SK-N-SH (cell line): ENCODE measurements at regions not wholly inside any gene's neighbourhood (a gene's known extent, or its start where the extent isn't known, plus 50 kb on each side); places are given as distances from the start of the nearest gene placed in this dataset.

Experiments used
- CTCF ChIA-PET: fragments of 300-600, 350-600 bp; formaldehyde crosslinking; extraction: SDS; loops from one replicate; lab custom pipeline; 2021; lab: Yijun Ruan, JAX
- POLR2A ChIA-PET: fragments of 350-600 bp; sonication (Branson Sonifier 250); formaldehyde crosslinking; extraction: SDS; loops from one replicate; lab custom pipeline; 2020; ENCODE audit warnings: antibody characterized with exemption, inconsistent platforms; lab: Yijun Ruan, JAX
- DNase-seq: peaks from one replicate; pipeline ENCODE4 v3.0.0; 2012
- H2AFZ ChIP-seq: fragments of 200-600 bp; sonication (generic); 2 replicates; pipeline ENCODE4 v1.8.1; 2016; ENCODE audit warnings: antibody characterized with exemption, mild to moderate bottlenecking, low read depth
- H3F3A ChIP-seq: fragments of 200-600 bp; sonication (generic); replicated peaks from 2 replicates; pipeline ENCODE3; 2016; ENCODE audit warnings: antibody characterized with exemption, mild to moderate bottlenecking; ENCODE audit not compliant: insufficient read depth
- H3K27ac ChIP-seq, 2 experiments: fragments of 200-500 bp in 1 of 2; fragments of 200-600 bp in 1 of 2; sonication (Bioruptor generic) in 1 of 2; sonication (generic), shearing (Covaris generic) in 1 of 2; 2 replicates each; pipeline versions ENCODE4 v1.5.1 to v1.6.1; 2014 to 2016; ENCODE audit warnings: low read depth in 2 of 2, inconsistent platforms in 1 of 2, low read length in 1 of 2, mild to moderate bottlenecking in 1 of 2, mixed read lengths in 1 of 2
- H3K27me3 ChIP-seq: fragments of 200-600 bp; sonication (generic), shearing (Covaris generic); 2 replicates; pipeline ENCODE4 v1.6.1; 2016; ENCODE audit warnings: mixed run types; ENCODE audit not compliant: insufficient read depth
- H3K36me3 ChIP-seq, 2 experiments: fragments of 200-500 bp in 1 of 2; fragments of 200-600 bp in 1 of 2; sonication (Bioruptor generic) in 1 of 2; sonication (generic) in 1 of 2; replicated peaks in 1 of 2; 2 replicates each; pipeline versions ENCODE3 to v1.5.1; 2014 to 2016; ENCODE audit warnings: low read length in 1 of 2, mild to moderate bottlenecking in 1 of 2; ENCODE audit not compliant: insufficient read depth in 2 of 2, control insufficient read depth in 1 of 2
- H3K4me1 ChIP-seq, 2 experiments: fragments of 200-500 bp in 1 of 2; fragments of 200-600 bp in 1 of 2; sonication (Bioruptor generic) in 1 of 2; sonication (generic), shearing (Covaris generic) in 1 of 2; 2 replicates each; pipeline versions ENCODE4 v1.5.1 to v1.6.1; 2014 to 2016; ENCODE audit warnings: low read depth in 1 of 2, low read length in 1 of 2, mixed run types in 1 of 2; ENCODE audit not compliant: insufficient read depth in 2 of 2, control insufficient read depth in 1 of 2
- H3K4me2 ChIP-seq: fragments of 200-600 bp; sonication (generic), shearing (Covaris generic); 2 replicates; pipeline ENCODE4 v1.6.1; 2017; ENCODE audit warnings: mixed run types
- H3K4me3 ChIP-seq, 2 experiments: fragments of 200-500 bp in 1 of 2; fragments of 200-600 bp in 1 of 2; sonication (Bioruptor generic) in 1 of 2; sonication (generic), shearing (Covaris generic) in 1 of 2; 2 replicates each; pipeline versions ENCODE4 v1.5.1 to v1.8.1; 2014 to 2016; ENCODE audit warnings: low read depth in 2 of 2, inconsistent platforms in 1 of 2, low read length in 1 of 2, mild to moderate bottlenecking in 1 of 2, mixed read lengths in 1 of 2, moderate library complexity in 1 of 2
- H3K79me2 ChIP-seq: fragments of 200-600 bp; sonication (generic); 2 replicates; pipeline ENCODE4 v1.8.1; 2017; ENCODE audit warnings: mild to moderate bottlenecking; ENCODE audit not compliant: insufficient read depth
- H3K9ac ChIP-seq: fragments of 200-600 bp; sonication (generic); 2 replicates; pipeline ENCODE4 v1.6.1; 2017; ENCODE audit warnings: mixed run types
- H3K9me2 ChIP-seq: fragments of 200-600 bp; sonication (generic); 2 replicates; pipeline ENCODE4 v1.6.1; 2017; ENCODE audit warnings: mixed run types
- H3K9me3 ChIP-seq: fragments of 200-600 bp; sonication (generic); 2 replicates; pipeline ENCODE4 v1.6.1; 2017; ENCODE audit warnings: mixed run types, mild to moderate bottlenecking, moderate library complexity
- H4K20me1 ChIP-seq: fragments of 200-600 bp; sonication (generic); 2 replicates; pipeline ENCODE4 v1.6.1; 2017; ENCODE audit warnings: mild to moderate bottlenecking, mixed run types; ENCODE audit not compliant: insufficient read depth
- CHD2 ChIP-seq: fragments of 150-350 bp; IDR thresholded peaks from 2 replicates; pipeline ENCODE4 v1.6.1; 2018; ENCODE audit warnings: low read length; ENCODE audit not compliant: partially characterized antibody
- CTCF ChIP-seq: fragments of 200-600 bp; sonication (generic); IDR thresholded peaks from 2 replicates; pipeline ENCODE4 v1.6.1; 2017; ENCODE audit warnings: antibody characterized with exemption, mild to moderate bottlenecking, moderate library complexity
- EP300 ChIP-seq, 2 experiments: IDR thresholded peaks; 2 replicates each; pipeline versions ENCODE4 v1.4.0 to v1.6.1; 2012; ENCODE audit warnings: borderline replicate concordance in 1 of 2, low read depth in 1 of 2, low read length in 1 of 2
- EZH2phosphoT487 ChIP-seq: fragments of 200-600 bp; sonication (generic); IDR thresholded peaks from 2 replicates; pipeline ENCODE4 v1.6.1; 2017; ENCODE audit warnings: low read depth, mixed run types, mild to moderate bottlenecking, antibody characterized with exemption, moderate library complexity, borderline replicate concordance
- FOSL2 ChIP-seq: IDR thresholded peaks from 2 replicates; pipeline ENCODE4 v1.4.0; 2012; ENCODE audit warnings: low read depth, mild to moderate bottlenecking, moderate library complexity, borderline replicate concordance
- FOXM1 ChIP-seq: IDR thresholded peaks from 2 replicates; pipeline ENCODE4 v1.4.0; 2012; ENCODE audit warnings: low read depth, mild to moderate bottlenecking
- GABPA ChIP-seq: IDR thresholded peaks from 2 replicates; pipeline ENCODE4 v1.4.0; 2012; ENCODE audit warnings: low read depth, mild to moderate bottlenecking
- GATA2 ChIP-seq: sonication (generic); formaldehyde crosslinking; IDR thresholded peaks from 2 replicates; pipeline ENCODE4 v1.5.0; 2020; ENCODE audit warnings: mild to moderate bottlenecking, missing genetic modification reagents
- NRF1 ChIP-seq: IDR thresholded peaks from 2 replicates; pipeline ENCODE4 v1.6.1; 2012; ENCODE audit warnings: low read depth, mild to moderate bottlenecking, low read length
- PBX3 ChIP-seq: IDR thresholded peaks from 2 replicates; pipeline ENCODE4; 2012
- RAD21 ChIP-seq: IDR thresholded peaks from 2 replicates; pipeline ENCODE4 v1.6.1; 2012; ENCODE audit warnings: mild to moderate bottlenecking, low read length
- REST ChIP-seq: IDR thresholded peaks from 2 replicates; pipeline ENCODE4 v1.6.1; 2012; ENCODE audit warnings: mild to moderate bottlenecking, low read depth, low read length, moderate library complexity
- RFX5 ChIP-seq: IDR thresholded peaks from 2 replicates; pipeline ENCODE4 v1.6.1; 2012; ENCODE audit warnings: mild to moderate bottlenecking, improper control_type of control experiment, low read length
- RXRA ChIP-seq: IDR thresholded peaks from 2 replicates; pipeline ENCODE4 v1.4.0; 2012; ENCODE audit warnings: low read depth, mild to moderate bottlenecking, borderline replicate concordance
- SIN3A ChIP-seq: IDR thresholded peaks from 2 replicates; pipeline ENCODE4 v1.6.1; 2012; ENCODE audit warnings: low read depth, mild to moderate bottlenecking, low read length, moderate library complexity, borderline replicate concordance
- SMC3 ChIP-seq: IDR thresholded peaks from 2 replicates; pipeline ENCODE4 v1.6.1; 2012; ENCODE audit warnings: low read depth, low read length, improper control_type of control experiment
- TCF12 ChIP-seq: IDR thresholded peaks from 2 replicates; pipeline ENCODE4 v1.4.0; 2012
- USF1 ChIP-seq: IDR thresholded peaks from 2 replicates; pipeline ENCODE4 v1.4.0; 2012; ENCODE audit warnings: low read depth, borderline replicate concordance
- YY1 ChIP-seq: IDR thresholded peaks from 2 replicates; pipeline ENCODE4 v1.4.0; 2012; ENCODE audit warnings: low read depth, mild to moderate bottlenecking
- ZBTB33 ChIP-seq: IDR thresholded peaks from 2 replicates; pipeline ENCODE4 v1.4.0; 2012; ENCODE audit warnings: low read depth, borderline replicate concordance
- WGBS: methylation state at CpG from one replicate; pipeline ENCODE4 v1.1.6; 2017; ENCODE audit warnings: low lambda C conversion rate; 5-methylcytosine and 5-hydroxymethylcytosine counted together

- WGBS: 66% methylated on average over 5 of the region's 5 CpGs
- ChIA-PET POLR2A (no interaction called here), CTCF (no interaction called here)
- TF ChIP-seq USF1 (no peak), FOSL2 (no peak)
- Histone ChIP-seq H4K20me1 (no peaks in the 10 kb centered on the region), H2AFZ (no peak overlapping the region), H3F3A (peaks cover 3% of the 10 kb centered on the region), H3K4me2 (no peak overlapping the region), H3K36me3 (no peaks in the 10 kb centered on the region), H3K4me3 (no peak overlapping the region), H3K9me2 (no peaks in the 10 kb centered on the region), H3K9ac (no peak overlapping the region), H3K4me1 (no peaks in the 10 kb centered on the region; a peak in 1 of 4 replicates), H3K27ac (no peak overlapping the region), H3K27me3 (no peaks in the 10 kb centered on the region), H3K79me2 (no peaks in the 10 kb centered on the region), H3K9me3 (peaks cover 3% of the 10 kb centered on the region; the same call in 1 of the 2 replicates)
- DNase-seq: no peak
These were observed 204.9 kb downstream of the AXIN2 start for GRCh38 chr17:65356536-65356935.

GRCh38 chr17:65355246-65355645, 206.2 kb downstream of the AXIN2 start:
- CTCF ChIA-PET: no interaction called here
- DNase-seq: no peak
- 51% methylated on average over 4 of the region's 4 CpGs for WGBS

More at GRCh38 chr17:65355246-65355645, 206.2 kb downstream of the AXIN2 start:
- POLR2A ChIA-PET: no interaction called here
- TF ChIP-seq CHD2: no peak
- TF ChIP-seq EZH2phosphoT487: no peak
- no peak for TF ChIP-seq SIN3A
- no peak for TF ChIP-seq GABPA
- no peak for TF ChIP-seq ZBTB33
- TF ChIP-seq RFX5: no peak
- no peak for TF ChIP-seq YY1
- no peak for TF ChIP-seq TCF12
- no peak for TF ChIP-seq SMC3
- TF ChIP-seq GATA2: no peak
- no peak for TF ChIP-seq RAD21
- TF ChIP-seq NRF1: no peak
- TF ChIP-seq EP300 (IDR thresholded peaks at IDR 0.05; ENCODE audit: borderline replicate concordance in 1 of 2, low read depth in 1 of 2, low read length in 1 of 2): no peak
- TF ChIP-seq REST: no peak
- TF ChIP-seq FOXM1: no peak
- no peak for TF ChIP-seq PBX3
- TF ChIP-seq CTCF: no peak
- TF ChIP-seq RXRA: no peak
- Histone ChIP-seq H4K20me1 (no peaks in the 10 kb centered on the region), H3K36me3 (no peaks in the 10 kb centered on the region), H3K27me3 (no peaks in the 10 kb centered on the region), H3F3A (peaks cover 3% of the 10 kb centered on the region), H3K9me2 (no peaks in the 10 kb centered on the region), H2AFZ (no peak overlapping the region), H3K79me2 (no peaks in the 10 kb centered on the region), H3K4me2 (no peak overlapping the region), H3K4me1 (no peaks in the 10 kb centered on the region; a peak in 1 of 4 replicates), H3K9ac (no peak overlapping the region), H3K9me3 (peaks cover 9% of the 10 kb centered on the region), H3K27ac (no peak overlapping the region), H3K4me3 (no peak overlapping the region)
